Neural crest cell (in vitro differentiated cells): ENCODE measurements at regions not wholly inside any gene's neighbourhood (a gene's known extent, or its start where the extent isn't known, plus 50 kb on each side); places are given as distances from the start of the nearest gene placed in this dataset.

Experiments used
- DNase-seq: peaks from one replicate; pipeline ENCODE4 v3.0.0; 2021; ENCODE audit warnings: low read depth, mixed read lengths, low spot score
- H3K27ac Mint-ChIP-seq: one replicate; pipeline ENCODE4 v1.8.0; 2021; ENCODE audit warnings: mild to moderate bottlenecking, mixed read lengths; ENCODE audit not compliant: unreplicated experiment
- H3K27me3 Mint-ChIP-seq: 2 replicates; pipeline ENCODE4 v1.8.0; 2021; ENCODE audit warnings: low read depth, mild to moderate bottlenecking, mixed read lengths
- H3K36me3 Mint-ChIP-seq: 2 replicates; pipeline ENCODE4 v1.8.0; 2021; ENCODE audit warnings: low read depth, mild to moderate bottlenecking, mixed read lengths
- H3K4me1 Mint-ChIP-seq: 2 replicates; pipeline ENCODE4 v1.8.0; 2021; ENCODE audit warnings: mixed read lengths
- H3K4me3 Mint-ChIP-seq: one replicate; pipeline ENCODE4 v1.8.0; 2021; ENCODE audit warnings: mild to moderate bottlenecking, mixed read lengths
- H3K9me3 Mint-ChIP-seq: 2 replicates; pipeline ENCODE4 v1.8.0; 2021; ENCODE audit warnings: mixed read lengths
- CTCF ChIP-seq: fragments of 200-600 bp; sonication (generic); conservative IDR thresholded peaks from 2 replicates; pipeline ENCODE4 v1.5.0; 2021; ENCODE audit warnings: antibody characterized with exemption, mild to moderate bottlenecking

- DNase-seq = no peak
- no peak for TF ChIP-seq CTCF
- Mint-ChIP-seq H3K4me1 (peaks cover 7% of the 10 kb centered on the region), H3K4me3 (no peak overlapping the region), H3K27me3 (peaks cover 5% of the 10 kb centered on the region), H3K27ac (no peak overlapping the region), H3K9me3 (no peaks in the 10 kb centered on the region), H3K36me3 (no peaks in the 10 kb centered on the region)
Measured at GRCh38 chr20:22781869-22782268, 197.5 kb upstream of the FOXA2 start.

- no peaks in the 10 kb centered on the region for H3K36me3 Mint-ChIP-seq
- H3K9me3 Mint-ChIP-seq = peaks cover 6% of the 10 kb centered on the region
- H3K4me3 Mint-ChIP-seq = no peak overlapping the region
- H3K27ac Mint-ChIP-seq = no peak overlapping the region
- TF ChIP-seq CTCF = no peak
- H3K4me1 Mint-ChIP-seq = no peaks in the 10 kb centered on the region
- H3K27me3 Mint-ChIP-seq = no peaks in the 10 kb centered on the region
- no peak for DNase-seq
Measured at GRCh38 chr20:22789676-22790075, 205.3 kb upstream of the FOXA2 start.

- Mint-ChIP-seq H3K4me3 (no peak overlapping the region), H3K4me1 (peaks cover 9% of the 10 kb centered on the region), H3K36me3 (no peaks in the 10 kb centered on the region), H3K27ac (no peak overlapping the region), H3K27me3 (no peaks in the 10 kb centered on the region), H3K9me3 (peaks cover 6% of the 10 kb centered on the region)
- DNase-seq = no peak
- no peak for TF ChIP-seq CTCF
Measured at GRCh38 chr20:22791396-22791795, 207.0 kb upstream of the FOXA2 start.

GRCh38 chr20:22791877-22792525, 207.6 kb upstream of the FOXA2 start:
- no peak for DNase-seq
- Mint-ChIP-seq H3K27me3 (no peaks in the 10 kb centered on the region), H3K9me3 (peaks cover 6% of the 10 kb centered on the region), H3K36me3 (no peaks in the 10 kb centered on the region), H3K4me1 (peaks cover 9% of the 10 kb centered on the region), H3K4me3 (no peak overlapping the region), H3K27ac (no peak overlapping the region)
- no peak for TF ChIP-seq CTCF

GRCh38 chr20:22794200-22794599, 209.8 kb upstream of the FOXA2 start:
- no peaks in the 10 kb centered on the region for H3K27me3 Mint-ChIP-seq
- no peak overlapping the region for H3K27ac Mint-ChIP-seq
- no peak for DNase-seq
- no peaks in the 10 kb centered on the region for H3K36me3 Mint-ChIP-seq
- peaks cover 6% of the 10 kb centered on the region for H3K9me3 Mint-ChIP-seq
- H3K4me3 Mint-ChIP-seq = no peak overlapping the region
- no peak for TF ChIP-seq CTCF
- peaks cover 9% of the 10 kb centered on the region for H3K4me1 Mint-ChIP-seq
